GM19467 (cell line): ENCODE measurements at regions not wholly inside any gene's neighbourhood (a gene's known extent, or its start where the extent isn't known, plus 50 kb on each side); places are given as distances from the start of the nearest gene placed in this dataset.

Source experiments
- ATAC-seq: cut with Tn5 transposase; IDR thresholded peaks from one replicate; pipeline ENCODE4 v1.9.1; 2021; ENCODE audit warnings: mild to moderate bottlenecking, moderate library complexity; ENCODE audit not compliant: unreplicated experiment

GRCh38 chr11:15757048-15757698, 599.2 kb downstream of the SOX6 start:
- no peak for ATAC-seq

GRCh38 chr11:15758857-15759465, 597.4 kb downstream of the SOX6 start:
- ATAC-seq, result no peak

- ATAC-seq, result no peak
These were observed 595.1 kb downstream of the SOX6 start for GRCh38 chr11:15761235-15761634.

- no peak for ATAC-seq
These were observed 592.0 kb downstream of the SOX6 start for GRCh38 chr11:15764326-15764725.

GRCh38 chr11:15764948-15765347, 591.4 kb downstream of the SOX6 start:
- ATAC-seq, result no peak

- no peak for ATAC-seq
These were observed 590.8 kb downstream of the SOX6 start for GRCh38 chr11:15765530-15765929.

- ATAC-seq, result no peak
These were observed 588.0 kb downstream of the SOX6 start for GRCh38 chr11:15768321-15768720.

GRCh38 chr11:15769203-15769602, 587.1 kb downstream of the SOX6 start:
- ATAC-seq, result no peak

- ATAC-seq, result peak; percentile 67
These were observed 585.4 kb downstream of the SOX6 start for GRCh38 chr11:15770798-15771414.

GRCh38 chr11:15772547-15772946, 583.8 kb downstream of the SOX6 start:
- ATAC-seq, result no peak

- no peak for ATAC-seq
These were observed 583.4 kb downstream of the SOX6 start for GRCh38 chr11:15772981-15773380.

- ATAC-seq, result no peak
These were observed 582.6 kb downstream of the SOX6 start for GRCh38 chr11:15773476-15774387.

GRCh38 chr11:15774388-15774939, 581.9 kb downstream of the SOX6 start:
- ATAC-seq, result no peak

GRCh38 chr11:15775015-15775541, 581.3 kb downstream of the SOX6 start:
- ATAC-seq, result no peak

- no peak for ATAC-seq
These were observed 580.5 kb downstream of the SOX6 start for GRCh38 chr11:15775797-15776196.

- no peak for ATAC-seq
These were observed 580.0 kb downstream of the SOX6 start for GRCh38 chr11:15776366-15776765.

GRCh38 chr11:15779518-15779917, 576.8 kb downstream of the SOX6 start:
- ATAC-seq, result no peak

- no peak for ATAC-seq
These were observed 576.0 kb downstream of the SOX6 start for GRCh38 chr11:15780382-15780781.

GRCh38 chr11:15780837-15781236, 575.5 kb downstream of the SOX6 start:
- no peak for ATAC-seq

- ATAC-seq, result no peak
These were observed 572.7 kb downstream of the SOX6 start for GRCh38 chr11:15783619-15784018.
